ENCODE measurements at regions not wholly inside any gene's neighbourhood (a gene's known extent, or its start where the extent isn't known, plus 50 kb on each side); places are given as distances from the start of the nearest gene placed in this dataset.
A peak's percentile ranks its signal among the peaks of the same experiment; 100 is the strongest.

DNA sequence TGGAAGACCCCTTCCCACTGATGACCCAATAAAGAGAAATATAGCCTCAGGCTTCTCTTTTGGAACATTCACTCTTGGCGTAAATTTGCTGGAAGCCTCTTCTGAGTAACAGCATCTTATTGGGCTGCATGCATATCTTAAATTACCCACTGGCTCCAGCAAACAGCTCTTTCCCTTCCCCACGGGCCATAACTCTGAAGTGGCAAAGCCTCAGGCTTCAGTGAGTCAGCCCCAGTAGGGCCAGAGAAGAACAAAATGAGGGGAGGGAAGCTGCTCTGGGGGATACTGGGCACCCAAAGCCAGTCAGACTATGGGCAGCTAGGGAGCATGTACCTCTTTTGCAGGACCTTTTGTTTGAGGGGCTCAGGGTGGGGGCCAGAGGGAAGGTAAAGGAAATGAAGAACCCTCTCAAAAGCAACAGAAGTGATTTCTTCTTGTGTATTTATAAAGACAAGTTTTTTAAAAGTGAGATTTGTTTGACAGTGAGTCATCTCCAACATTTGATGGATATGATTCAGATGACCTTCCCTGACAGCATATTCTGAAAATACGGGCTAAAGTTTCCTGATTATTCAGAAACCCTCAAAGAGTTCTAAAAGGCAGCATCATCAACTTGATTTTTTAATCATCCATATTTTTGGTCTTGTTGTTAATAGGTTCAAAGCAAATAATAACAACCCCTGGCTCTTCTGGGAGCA lies 203.4 kb downstream of the KIF18A start:
- DNase-seq, result no peak

DNA sequence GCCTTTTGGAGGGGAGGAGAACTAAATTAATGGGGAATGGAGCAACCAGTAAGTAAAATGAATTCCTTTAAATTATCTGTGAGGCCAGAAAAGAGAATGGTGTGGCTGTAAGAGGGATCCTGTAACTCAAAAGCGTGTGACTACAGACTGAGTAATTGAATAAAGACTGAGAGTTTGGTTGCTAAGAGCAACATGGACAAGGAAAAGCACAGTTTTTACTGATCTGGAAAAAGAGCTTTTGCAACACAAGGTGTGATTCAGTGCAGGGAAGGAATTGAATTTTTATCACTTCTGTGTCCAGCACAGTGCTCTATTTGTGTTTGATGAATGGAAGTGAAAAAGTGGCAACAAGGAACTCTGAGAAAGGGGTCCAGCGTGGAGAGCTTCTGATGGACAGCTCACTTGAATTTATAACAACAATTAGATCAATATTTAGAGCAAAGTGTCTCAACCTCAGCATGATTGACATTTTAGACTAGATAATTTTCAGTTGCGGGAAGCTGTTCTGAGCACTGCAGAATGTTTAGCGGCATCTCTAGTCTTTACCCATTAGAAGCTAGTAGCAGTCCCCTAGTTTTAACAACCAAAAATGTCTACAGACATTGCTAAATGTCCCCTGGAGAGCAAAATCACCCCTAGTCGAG lies 202.8 kb upstream of the BDNF start:
- no peak for DNase-seq

DNA sequence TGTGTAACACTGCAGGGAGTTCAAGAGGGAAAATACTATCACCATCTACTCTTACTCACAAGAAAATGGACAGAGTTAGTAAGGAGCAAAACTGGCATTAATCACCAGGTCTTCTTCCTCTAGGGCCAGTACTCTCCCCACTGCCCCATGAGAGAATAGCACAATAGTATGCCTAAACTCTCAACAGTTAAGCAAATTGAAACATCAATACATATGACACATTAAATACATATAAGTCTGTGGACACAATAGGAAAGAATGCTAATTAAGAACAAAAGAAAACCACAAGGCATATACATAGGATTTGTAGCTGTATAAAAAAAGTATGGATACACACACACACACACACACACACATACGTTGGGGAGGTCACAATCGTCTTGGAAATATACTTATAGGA lies 197.9 kb upstream of the BDNF start:
- no peak for DNase-seq

DNA sequence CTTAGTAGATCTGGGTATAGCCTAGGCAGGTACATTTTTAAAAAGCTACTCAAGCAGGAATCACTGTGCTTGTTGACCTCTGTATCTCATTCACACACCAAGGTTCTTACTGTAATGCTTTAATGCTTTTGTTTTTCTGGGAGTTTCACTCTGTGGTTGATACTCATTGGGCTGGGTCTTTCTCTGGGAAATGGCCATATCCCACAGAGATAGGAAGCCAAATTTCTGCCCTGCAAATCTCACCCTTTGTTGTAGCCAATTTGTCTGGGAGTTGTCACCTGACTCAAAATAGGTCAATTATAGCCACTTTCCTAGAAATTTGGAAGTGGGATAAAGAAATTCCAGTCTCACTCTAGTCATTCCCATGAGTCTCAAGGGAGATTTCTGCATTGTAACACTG lies 195.8 kb upstream of the BDNF start:
- no peak for DNase-seq

DNA sequence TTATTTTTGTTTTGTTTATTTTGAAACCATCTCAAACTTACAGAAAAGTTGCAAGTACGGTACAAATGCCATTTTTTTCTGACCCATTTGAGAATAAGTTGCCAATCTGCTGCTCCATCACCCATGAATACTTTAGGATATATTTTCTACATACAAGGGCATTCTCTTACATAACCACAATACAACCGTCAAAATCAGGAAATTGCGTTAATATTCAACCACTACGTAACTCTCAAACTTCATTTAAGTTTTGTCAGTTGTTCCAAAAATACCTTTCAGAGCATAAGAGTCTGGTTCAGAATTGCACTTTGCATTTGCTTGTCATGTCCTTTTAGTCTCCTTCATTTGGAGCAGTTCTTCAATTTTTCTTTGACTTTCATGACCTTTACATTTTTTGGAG lies 194.3 kb upstream of the BDNF start:
- peak; percentile 42 for DNase-seq

DNA sequence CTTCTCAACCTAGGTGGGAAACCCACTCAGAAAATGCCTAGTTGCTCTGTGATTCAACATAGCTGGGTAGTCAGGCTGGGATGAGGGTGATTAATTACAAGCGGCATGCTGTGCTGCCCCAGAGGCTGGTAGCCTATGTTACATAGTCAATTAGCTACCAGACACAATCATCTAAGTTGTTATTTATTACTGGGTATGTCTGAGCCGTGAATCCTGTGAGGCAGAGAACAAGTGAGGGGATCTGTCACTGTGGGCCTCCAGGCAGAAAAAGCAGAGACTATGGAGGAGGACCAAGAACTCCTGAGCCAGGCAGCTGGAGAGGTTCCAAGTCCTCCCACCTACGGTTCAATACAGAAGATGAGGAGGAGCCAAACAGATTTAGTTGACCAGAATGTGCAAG lies 186.6 kb upstream of the BDNF start:
- DNase-seq, result no peak

DNA sequence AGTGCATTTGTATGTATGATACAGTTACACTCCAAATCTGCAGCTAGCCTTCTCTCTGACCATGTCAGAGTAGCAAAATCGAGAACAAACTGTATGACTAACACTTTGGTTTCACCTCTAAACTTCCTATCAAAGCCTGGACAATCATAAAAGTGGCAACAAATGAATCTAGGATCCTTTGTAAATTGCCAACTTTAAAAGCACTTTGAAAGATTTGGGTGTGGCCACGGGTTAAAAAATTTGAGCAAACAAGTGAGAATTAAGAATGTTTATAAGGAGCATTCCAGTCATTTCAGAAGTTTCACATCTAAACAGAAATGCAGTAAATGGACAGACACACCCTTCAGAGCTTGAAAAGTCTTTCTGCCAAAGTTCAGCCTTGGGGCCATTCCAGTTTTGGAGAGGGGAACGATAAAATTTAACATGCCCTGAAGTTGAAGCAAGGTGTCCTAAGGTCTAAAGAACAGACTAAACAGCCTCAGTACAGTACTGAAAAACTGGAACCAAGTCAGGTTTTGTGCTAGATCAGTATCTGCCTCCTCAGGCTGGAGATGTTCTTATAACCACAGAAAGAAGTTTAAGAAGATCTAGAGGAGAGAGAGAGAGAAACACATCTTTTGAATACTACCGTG lies 181.9 kb upstream of the BDNF start:
- DNase-seq, result no peak

DNA sequence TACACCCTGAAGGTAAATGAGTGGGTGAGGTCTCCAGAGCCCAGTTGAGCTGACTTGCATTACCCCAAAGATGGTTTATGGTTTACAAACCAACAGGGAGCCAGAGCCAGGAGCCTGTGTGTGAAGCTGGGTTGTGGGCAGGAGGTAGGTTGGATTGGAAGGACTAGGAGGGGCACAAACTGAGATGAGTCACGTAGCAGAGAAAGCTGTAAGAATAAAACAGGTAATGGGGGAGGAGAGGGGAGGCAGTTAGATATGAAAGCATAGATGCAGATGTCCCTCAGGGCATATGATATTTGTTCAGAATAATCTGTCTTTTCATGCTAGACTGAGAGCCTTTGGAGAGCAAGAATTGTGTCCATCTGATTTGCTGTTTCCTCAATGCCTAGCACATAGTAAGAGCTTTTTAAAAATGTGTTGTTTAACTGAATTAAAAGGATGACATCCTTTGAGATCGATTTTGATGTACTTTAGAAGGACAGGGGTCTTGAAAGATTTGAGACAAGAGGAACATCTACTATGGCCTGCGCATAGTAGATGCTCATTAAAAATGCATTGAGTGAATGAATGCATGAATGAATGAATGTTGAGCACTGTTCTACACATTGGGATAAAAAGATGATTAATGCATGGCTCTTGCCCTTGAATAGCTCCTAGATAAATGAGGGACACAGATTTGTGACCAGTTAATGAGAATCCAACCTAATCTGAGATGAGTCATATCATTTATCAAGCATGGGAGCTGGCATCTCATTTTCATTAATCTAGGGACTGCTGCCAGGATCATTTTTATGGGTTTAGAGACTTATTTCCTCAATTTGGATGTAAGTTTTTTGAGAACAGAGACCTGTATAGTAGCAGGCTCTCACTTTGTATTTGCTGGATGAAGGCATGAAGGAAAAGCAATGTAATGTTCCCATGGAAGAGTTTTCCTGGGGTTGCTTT lies 175.8 kb upstream of the BDNF start:
- DNase-seq, result no peak

DNA sequence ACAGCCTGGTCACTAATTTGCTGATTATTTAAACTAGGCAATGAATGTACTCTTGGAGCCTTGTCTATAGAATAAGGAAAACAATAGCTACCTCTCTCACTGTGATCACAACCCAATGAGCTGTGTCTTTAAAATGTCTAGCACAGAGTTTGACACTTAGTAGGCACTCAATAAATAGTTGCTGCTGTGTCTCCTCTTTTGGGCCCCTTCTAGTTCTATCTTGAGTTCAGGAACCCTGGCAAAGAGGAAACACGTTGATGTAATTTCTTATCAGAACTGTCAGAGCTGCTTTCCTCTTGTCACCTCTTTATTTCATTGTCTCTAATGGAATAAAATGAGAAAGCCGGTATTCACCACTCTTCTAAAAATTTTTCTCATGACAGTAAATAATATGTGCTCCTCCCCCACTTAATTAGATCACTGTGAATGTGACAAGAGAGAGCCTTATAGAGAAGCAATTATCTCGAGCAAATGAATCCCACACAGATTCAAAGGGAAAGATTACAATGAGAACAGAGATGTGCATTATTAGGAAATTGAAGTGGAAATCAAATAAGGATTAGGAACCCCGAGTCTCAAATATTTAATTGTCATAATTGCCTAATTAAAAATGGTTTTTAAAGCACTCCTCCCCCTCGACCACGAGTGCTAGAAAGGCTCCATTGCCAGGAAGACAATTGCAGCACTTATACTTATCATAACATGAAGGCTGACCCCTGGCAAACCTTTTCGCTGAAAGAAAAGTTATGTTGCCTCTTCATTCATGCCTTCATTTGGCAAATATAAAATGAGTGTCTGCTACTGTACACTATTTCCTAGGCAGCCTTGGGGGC lies 175.0 kb upstream of the BDNF start:
- peak; percentile 15 for DNase-seq

DNA sequence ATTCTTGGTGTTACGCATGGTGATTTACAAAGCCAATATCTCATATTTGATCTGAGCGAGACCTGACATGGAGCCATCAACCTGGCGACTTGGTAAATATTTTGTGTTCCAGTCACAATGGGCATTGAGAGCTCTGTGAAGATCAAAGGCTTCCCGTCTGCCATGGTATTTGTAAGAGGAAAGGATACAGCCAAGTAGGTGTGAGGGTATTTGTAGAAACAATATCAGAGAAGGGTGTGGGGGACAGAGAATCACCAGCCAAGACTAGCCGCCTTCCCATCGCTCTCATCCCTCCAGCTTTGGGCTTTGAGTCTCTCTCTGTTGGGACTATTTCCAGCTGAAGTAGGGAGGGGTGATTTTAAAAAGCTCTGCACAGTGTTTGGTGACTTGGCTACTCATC lies 173.4 kb upstream of the BDNF start:
- no peak for DNase-seq

DNA sequence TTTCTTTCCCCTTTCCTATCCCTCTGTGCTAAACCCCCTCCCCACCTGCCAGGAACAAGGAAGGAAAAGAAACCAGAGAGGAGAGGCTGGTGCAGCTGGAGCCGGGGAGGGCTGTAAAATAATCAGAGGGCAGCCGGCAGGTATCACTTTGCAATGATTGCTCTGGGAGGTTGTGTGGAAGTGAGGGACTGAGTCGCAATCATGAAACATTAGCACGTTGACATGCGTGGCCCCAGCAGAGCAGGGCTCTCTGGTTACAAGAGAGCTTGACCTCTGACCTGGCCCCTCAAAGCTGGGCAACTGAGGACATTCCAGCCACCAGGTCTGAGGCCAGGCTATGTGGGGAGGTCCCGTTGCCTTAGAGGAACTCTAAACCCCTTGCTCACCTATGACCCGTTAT lies 170.8 kb upstream of the BDNF start:
- no peak for DNase-seq

DNA sequence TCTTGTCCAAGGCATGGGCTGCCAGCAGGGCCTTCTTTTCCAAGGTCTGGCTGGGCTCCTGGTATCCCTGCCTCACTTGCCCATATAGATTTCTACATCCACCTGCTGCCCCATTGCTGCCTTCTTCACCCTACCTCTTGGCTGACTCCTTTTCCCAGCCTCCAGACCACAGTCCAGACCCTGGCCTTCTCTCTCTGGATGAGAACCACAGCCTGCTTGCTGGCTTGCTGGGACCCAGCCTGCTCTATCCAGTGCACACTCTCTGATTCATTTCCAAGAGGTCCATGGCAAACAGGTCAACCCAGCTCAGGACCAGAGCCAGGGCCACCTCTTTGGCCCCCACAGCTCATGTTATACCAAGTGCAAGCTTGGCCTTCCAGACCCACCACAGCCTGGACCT lies 169.4 kb upstream of the BDNF start:
- no peak for DNase-seq

DNA sequence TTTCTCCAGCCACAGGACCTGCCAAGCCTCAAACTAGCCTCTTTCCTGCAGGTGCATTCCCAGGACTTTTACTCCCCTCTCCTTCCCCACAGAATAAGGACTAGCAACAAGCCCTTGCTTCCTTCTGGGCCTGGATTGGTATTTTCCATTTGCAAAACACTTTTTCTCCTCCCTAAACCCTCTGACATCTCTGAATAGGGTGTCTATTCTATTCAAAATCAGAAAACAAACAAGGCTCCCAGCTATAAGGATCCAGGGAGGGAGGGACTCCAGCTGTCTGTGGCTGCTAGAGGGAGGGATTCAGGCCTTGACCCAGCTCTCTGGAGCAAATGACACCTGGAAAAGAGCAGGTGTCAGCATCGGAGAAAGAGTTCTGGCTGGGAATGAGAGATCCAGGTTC lies 168.5 kb upstream of the BDNF start:
- no peak for DNase-seq

DNA sequence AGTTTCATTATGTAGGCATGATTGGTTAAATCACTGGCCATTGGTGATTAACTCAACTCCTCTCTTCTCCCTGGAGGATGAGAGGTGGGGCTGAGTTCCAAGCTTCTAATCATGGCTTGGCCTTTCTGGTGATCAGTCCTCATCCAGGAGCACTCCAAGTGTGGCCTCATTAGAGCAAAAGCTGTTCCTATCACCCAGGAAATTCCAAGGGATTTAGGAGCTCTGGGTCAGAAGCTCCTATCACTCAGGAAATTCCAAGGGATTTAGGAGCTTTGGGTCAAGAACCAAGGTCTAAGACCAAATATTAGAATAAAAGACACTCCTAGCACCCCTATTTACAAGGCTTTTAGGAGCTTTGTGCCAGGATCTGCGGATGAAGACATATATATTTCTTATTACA lies 168.0 kb upstream of the BDNF start:
- DNase-seq, result no peak

DNA sequence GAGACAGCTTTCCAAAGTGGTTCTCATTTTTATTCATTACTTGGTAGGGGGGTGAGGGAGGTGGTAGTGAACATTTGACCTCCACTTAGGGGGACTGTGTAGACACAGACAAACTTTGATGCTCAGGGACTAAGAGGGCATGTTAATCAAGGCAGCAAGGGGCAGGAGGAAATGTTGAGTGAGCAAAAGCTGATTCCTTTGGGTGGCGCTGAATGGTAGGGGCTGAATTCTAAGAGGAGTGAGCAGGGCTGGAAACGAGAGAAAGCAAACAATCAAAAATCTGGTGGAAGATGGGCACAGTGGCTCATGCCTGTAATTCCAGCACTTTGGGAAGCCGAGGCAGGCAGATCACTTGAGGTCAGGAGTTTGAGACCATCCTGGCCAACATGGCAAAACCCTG lies 164.8 kb upstream of the BDNF start:
- DNase-seq, result no peak

DNA sequence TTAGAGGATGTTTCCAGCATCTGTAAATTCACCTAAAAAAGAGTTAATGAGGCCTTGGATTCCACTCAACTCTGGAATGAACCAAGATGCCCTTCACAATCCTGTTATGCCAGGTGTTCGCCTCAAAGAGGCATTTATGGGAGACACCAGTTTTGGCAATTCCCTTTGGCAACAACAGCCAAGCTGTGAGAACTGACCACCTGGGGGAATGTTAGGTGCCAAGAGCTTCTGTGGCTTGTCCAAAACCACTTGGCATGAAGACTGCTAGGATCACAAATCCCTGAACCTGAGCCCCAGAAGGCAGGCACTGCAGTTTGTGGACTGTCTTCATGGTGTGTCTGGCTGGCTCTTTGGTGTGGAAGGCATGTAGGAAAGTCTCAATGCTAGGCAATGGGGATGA lies 164.4 kb upstream of the BDNF start:
- no peak for DNase-seq

DNA sequence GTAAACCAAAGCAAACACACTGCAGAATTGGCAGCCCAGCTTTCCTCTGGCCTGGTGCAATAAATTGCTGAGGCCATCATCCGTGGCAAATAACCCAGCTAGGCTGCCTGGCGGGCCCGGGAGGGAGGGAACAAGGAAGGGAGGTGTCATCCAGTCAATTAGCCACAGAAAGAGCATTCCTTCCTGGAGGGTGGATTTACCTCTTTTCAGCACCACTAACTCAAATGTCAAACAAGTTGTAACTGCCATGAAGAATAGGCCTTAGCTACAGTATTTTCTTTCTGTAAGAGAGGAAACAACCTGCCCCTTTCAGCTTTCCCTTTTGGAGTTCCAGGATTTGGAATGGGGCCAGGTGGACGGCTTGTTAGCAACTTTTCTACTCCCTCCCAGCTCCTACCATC lies 163.8 kb upstream of the BDNF start:
- no peak for DNase-seq

DNA sequence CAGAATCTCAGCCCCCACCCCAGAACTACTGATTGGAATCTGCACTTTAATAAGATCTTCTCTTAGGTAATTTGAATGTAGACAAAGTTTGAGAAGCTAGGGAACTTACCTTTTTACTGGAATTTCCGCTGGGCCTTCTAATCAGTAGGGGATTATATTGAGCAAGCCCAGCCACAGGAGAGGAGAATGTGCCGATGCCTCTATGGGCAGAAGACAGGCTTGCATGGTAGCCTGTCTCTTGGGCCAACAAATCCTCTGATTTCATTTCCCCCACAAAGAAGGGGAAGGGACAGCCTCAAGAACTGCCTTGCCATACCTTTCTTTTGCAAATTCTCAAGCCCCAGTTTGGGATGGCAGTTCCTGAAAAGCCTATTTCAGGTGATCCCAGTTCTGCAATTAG lies 163.4 kb upstream of the BDNF start:
- no peak for DNase-seq

DNA sequence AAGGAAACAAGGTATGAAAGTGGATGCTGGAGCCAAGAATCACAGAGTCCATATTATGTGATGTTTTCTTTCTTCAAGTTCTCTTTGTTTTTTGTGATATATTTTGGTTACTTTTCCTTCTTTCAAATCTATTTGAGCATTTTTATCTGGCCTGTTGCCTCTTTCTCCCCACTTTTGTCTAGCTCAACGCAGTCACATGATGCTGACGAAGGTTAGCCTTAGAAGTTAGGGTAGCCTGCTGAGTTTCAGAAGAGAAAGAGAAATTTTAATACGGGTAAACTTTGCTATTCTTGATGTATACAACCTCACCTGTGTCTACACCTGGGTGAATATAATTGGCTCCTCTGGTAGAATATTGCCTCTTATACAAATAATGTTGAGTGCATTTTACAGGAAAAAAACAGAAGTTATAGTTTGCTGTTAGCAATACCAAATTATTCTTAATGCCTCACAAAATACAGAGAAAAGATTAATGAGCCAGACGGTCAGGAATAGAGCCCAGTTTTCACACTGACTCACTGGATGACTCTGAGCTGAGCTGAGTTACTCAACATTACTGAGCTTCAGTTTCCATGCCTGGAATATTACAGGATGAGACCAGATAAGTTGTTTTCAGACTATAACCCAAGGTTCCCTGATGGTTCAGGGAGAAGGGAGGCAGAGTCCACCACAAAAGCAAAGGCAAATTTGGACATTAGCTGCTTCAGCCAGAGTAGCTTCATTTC lies 161.6 kb upstream of the BDNF start:
- no peak for DNase-seq

DNA sequence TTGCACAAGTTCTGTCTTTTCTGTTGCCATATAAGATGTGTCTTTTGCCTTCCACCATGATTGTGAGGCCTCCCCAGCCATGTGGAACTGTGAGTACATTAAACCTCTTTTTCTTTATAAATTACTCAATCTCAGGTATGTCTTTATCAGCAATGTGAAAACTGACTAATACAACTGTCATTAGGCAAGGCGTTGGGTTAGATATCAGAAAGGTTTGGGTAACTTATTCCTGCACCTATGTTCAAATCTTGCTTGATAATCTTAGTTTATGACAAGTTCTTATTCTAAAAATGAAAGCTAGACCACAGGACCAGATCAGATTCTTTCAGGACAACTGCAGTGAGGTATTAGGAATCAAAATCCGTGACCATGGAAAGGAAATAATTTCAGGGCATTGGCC lies 160.6 kb upstream of the BDNF start:
- DNase-seq, result no peak

DNA sequence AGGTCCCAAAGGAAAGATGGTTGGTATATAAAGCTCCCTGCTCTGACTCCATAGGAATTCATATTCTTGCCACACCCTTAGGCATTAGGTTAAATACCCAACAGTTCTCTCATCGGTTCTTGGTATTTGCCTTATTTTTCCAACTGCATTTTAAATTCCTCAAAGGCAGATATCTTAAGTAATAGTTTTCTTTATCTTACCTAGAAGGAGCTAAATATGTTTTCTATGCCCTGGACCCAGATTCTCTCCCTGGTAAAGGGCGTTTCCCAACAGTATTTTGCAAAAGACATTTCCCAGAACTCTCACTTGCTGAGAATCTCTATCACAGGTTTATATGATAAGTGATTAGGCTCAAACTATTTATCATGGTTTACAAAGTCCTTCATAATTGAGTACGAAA lies 158.6 kb upstream of the BDNF start:
- no peak for DNase-seq

DNA sequence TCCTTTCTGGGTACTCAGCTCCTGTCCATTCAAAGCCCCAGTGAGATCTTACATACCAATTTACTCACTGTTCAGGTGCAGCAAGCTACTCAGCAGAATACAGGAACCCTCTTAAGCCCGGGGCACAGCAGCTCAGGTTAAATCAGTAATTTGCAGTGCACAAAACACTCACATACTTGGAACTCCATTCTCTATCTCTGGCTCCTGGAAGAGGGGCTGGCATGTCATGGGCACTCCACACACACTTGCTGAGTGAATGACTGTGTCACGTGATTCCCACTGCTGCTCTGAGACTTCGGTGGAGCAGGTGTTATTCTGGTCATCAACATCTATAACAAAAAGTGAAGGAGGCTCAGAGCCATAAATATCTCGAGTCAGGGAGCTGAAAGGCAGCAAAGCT lies 157.3 kb upstream of the BDNF start:
- no peak for DNase-seq
